ENCODE measurements at regions not wholly inside any gene's neighbourhood (a gene's known extent, or its start where the extent isn't known, plus 50 kb on each side); places are given as distances from the start of the nearest gene placed in this dataset.

DNA sequence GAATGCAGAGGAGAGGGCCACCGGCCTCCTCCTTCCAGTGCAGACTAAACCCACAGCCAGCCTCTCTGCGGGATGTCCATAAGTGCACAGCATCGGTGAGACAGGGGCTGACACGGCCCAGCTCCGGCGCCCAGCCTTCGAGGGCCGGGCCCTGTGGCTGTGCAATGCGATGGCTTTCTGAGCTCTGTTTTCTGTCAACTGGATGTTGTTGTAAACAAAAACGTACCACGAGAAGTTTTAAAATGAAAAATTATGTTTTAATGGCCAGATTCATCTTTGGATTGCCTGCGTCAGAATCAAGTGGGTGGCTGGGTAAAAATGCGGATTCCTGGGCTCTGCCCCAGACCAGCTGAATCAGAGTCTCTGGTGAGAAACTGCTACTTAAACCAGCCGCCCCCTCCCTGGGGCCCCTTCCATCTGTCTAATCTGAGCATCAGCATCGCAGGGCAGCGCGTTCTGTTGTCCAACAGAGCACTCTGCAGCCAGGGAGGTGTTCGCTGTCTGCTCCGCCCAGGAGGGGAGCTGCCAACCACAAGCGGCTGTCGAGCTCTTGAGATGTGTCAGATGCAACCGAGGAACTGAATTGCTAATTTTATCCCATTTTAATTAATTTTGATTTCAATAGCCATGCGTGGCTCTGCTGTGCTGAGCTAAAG lies 133.4 kb downstream of the RFLNA start:
- DNase-seq (ENCODE audit: low read depth) = no peak
- no peak overlapping the region for H3K4me3 ChIP-seq (ENCODE audit: low read length)
- TF ChIP-seq, protein P1, sequence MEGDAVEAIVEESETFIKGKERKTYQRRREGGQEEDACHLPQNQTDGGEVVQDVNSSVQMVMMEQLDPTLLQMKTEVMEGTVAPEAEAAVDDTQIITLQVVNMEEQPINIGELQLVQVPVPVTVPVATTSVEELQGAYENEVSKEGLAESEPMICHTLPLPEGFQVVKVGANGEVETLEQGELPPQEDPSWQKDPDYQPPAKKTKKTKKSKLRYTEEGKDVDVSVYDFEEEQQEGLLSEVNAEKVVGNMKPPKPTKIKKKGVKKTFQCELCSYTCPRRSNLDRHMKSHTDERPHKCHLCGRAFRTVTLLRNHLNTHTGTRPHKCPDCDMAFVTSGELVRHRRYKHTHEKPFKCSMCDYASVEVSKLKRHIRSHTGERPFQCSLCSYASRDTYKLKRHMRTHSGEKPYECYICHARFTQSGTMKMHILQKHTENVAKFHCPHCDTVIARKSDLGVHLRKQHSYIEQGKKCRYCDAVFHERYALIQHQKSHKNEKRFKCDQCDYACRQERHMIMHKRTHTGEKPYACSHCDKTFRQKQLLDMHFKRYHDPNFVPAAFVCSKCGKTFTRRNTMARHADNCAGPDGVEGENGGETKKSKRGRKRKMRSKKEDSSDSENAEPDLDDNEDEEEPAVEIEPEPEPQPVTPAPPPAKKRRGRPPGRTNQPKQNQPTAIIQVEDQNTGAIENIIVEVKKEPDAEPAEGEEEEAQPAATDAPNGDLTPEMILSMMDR (IDR thresholded peaks at IDR 0.05; ENCODE audit: insufficient read depth, low read depth, low read length, missing control alignments) = no peak

DNA sequence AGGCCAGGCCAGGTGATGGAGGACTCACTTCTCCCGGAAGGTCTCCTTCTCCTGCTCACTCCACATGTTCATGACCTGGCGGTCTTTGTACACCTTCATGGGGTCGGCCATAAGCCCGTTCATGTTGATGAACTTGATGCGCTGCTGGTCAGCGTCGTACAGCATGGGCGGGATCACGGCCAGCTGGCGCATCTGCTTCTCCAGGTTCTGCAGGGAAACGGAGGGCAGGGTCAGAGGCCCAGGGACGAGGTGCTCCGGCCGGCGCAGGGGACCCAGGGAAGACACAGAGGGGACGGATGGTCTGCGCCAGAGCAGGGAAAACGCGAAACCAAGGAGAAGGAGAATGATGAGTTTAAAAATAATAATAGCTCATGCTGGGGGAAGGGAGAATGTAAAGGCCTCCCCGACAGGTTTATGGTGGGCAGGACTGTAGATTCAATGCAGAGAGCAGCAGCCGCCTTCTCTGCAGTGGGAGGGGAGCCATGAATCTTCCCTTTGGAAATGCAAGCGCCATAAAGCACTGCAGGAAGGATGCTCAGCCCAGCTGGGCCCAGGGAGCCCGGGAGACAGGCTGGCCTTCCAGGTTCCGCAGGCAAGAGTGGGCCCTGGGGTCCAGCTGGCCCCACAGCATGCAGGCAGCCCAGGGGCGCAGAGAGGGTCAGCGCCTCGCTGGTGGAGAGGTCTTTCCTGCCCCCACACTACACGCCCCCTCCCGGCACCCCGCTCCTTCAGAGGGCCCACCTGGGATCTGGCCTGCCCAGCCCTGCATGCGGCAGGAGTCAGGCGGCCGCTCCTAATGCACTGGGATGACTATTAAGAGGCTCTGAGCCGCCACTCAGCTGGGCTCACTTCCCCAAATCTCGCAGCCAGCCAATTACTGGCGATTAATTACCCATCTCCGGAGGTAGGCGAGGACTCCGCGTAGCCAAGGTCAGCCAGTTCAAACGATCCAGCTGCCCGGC lies 132.0 kb downstream of the RFLNA start:
- TF ChIP-seq, protein P1 (IDR thresholded peaks at IDR 0.05; ENCODE audit: insufficient read depth, low read depth, low read length, missing control alignments) = no peak
- no peak overlapping the region for H3K4me3 ChIP-seq (ENCODE audit: low read length)
- DNase-seq (ENCODE audit: low read depth) = no peak

- no peak overlapping the region for H3K4me3 ChIP-seq (ENCODE audit: low read length)
- TF ChIP-seq, protein P1 (IDR thresholded peaks at IDR 0.05; ENCODE audit: insufficient read depth, low read depth, low read length, missing control alignments) = no peak
- no peak for DNase-seq (ENCODE audit: low read depth)
Measured at GRCh38 chr12:124425667-124426066, 130.8 kb downstream of the RFLNA start.

DNA sequence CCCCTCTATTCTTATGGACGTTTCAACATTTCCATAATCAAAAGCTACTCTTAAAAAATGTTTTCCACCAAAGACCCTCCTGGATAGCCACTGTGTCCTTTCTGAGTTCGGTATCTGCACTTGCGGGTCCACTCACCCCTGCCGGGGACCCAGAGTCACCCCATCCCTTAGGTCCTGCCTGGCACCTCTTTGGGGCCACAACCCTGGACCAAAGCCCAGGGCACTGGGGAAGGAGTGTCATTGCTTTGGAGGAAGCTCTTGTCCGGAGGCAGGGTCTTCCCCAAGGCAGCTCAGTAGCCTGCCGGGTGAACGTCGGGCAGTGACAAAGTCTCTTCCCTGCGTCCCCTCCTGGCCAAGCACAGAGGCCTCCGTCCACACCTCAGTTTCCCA lies 129.6 kb downstream of the RFLNA start:
- H3K4me3 ChIP-seq (ENCODE audit: low read length) = no peak overlapping the region
- no peak for DNase-seq (ENCODE audit: low read depth)
- TF ChIP-seq, protein P1 (IDR thresholded peaks at IDR 0.05; ENCODE audit: insufficient read depth, low read depth, low read length, missing control alignments) = no peak

GRCh38 chr12:124423761-124424515 lies 129.0 kb downstream of the RFLNA start:
- no peak for DNase-seq (ENCODE audit: low read depth)
- TF ChIP-seq, protein P1 (IDR thresholded peaks at IDR 0.05; ENCODE audit: insufficient read depth, low read depth, low read length, missing control alignments) = no peak

GRCh38 chr12:124422570-124423523 lies 128.0 kb downstream of the RFLNA start:
- TF ChIP-seq, protein P1 (IDR thresholded peaks at IDR 0.05; ENCODE audit: insufficient read depth, low read depth, low read length, missing control alignments) = no peak
- peak; percentile 85 for DNase-seq (ENCODE audit: low read depth)
- no peak overlapping the region for H3K4me3 ChIP-seq (ENCODE audit: low read length)

More at GRCh38 chr12:124423761-124424515, 129.0 kb downstream of the RFLNA start:
- no peak overlapping the region for H3K4me3 ChIP-seq (ENCODE audit: low read length)

Measured in epithelial cell of esophagus (primary cell).